HepG2 (cell line): ENCODE measurements at regions not wholly inside any gene's neighbourhood (a gene's known extent, or its start where the extent isn't known, plus 50 kb on each side); places are given as distances from the start of the nearest gene placed in this dataset.

ENCODE experiments used
- ARNT ChIP-seq: fragments of 450-650 bp; IDR thresholded peaks from 2 replicates; pipeline ENCODE4 v1.6.1; 2017
- BRD4 ChIP-seq: sonication (generic); formaldehyde crosslinking; IDR thresholded peaks from 2 replicates; pipeline ENCODE4 v1.4.0; 2020; ENCODE audit warnings: missing genetic modification reagents
- EZH2 ChIP-seq: conservative IDR thresholded peaks from 2 replicates; pipeline ENCODE4 v1.6.1; 2012; ENCODE audit warnings: mild to moderate bottlenecking, low read depth, low read length, moderate library complexity
- KAT7 ChIP-seq: IDR thresholded peaks from 2 replicates; pipeline ENCODE4 v1.6.1; 2018; ENCODE audit warnings: borderline replicate concordance, missing compliant biosample characterization
- MTA1 ChIP-seq: sonication (generic); formaldehyde crosslinking; IDR thresholded peaks from 2 replicates; pipeline ENCODE4 v1.4.0; 2020; ENCODE audit warnings: missing genetic modification reagents, mild to moderate bottlenecking, borderline replicate concordance
- ZNF225 ChIP-seq: sonication (generic); formaldehyde crosslinking; IDR thresholded peaks from 2 replicates; pipeline ENCODE4 v1.4.0; 2020; ENCODE audit warnings: mild to moderate bottlenecking, missing genetic modification reagents
- ZNF326 ChIP-seq: sonication (generic); formaldehyde crosslinking; IDR thresholded peaks from 2 replicates; pipeline ENCODE4 v1.4.0; 2020; ENCODE audit warnings: missing genetic modification reagents, borderline replicate concordance
- ZNF782 ChIP-seq: sonication (generic); formaldehyde crosslinking; IDR thresholded peaks from 2 replicates; pipeline ENCODE4 v1.4.0; 2020; ENCODE audit warnings: missing genetic modification reagents, mild to moderate bottlenecking, borderline replicate concordance

DNA sequence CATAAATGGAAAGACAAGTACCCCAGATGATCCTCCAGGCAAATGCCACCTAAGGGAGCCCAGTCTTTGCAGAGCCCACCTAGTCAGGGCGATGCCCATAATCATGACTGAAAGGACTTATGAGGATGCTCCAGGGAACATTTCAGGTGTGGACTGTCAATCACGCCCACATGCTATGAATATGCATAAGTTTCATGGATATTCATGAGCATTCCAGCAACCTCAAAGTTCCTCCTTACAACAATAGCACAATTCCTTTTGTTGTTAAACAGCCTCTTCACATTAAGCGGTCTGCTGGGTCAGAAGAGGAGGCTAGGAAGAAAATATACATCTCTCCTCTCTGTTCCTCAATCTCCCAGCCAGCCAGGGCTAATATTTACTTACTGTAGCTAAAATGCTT lies 161.6 kb downstream of the C5orf15 start:
- TF ChIP-seq KAT7 = no peak
- TF ChIP-seq BRD4 = no peak
- TF ChIP-seq ZNF326 (CRISPR knock-in tag) = no peak
- TF ChIP-seq MTA1 (CRISPR knock-in tag) = no peak
- no peak for TF ChIP-seq ARNT
- no peak for TF ChIP-seq ZNF225
- no peak for TF ChIP-seq EZH2
- no peak for TF ChIP-seq ZNF782 (CRISPR knock-in tag)
